MM.1S (cell line): ENCODE measurements at regions not wholly inside any gene's neighbourhood (a gene's known extent, or its start where the extent isn't known, plus 50 kb on each side); places are given as distances from the start of the nearest gene placed in this dataset.

ENCODE experiments used
- DNase-seq: peaks from one replicate; pipeline ENCODE4 v3.0.0-alpha.2; 2015
- H2AFZ ChIP-seq: fragments of 300-600 bp; sonication (generic); 2 replicates; pipeline ENCODE4 v1.6.0; 2016; ENCODE audit warnings: antibody characterized with exemption, low read length
- H3F3A ChIP-seq: fragments of 300-600 bp; sonication (generic); 2 replicates; pipeline ENCODE4 v1.6.1; 2016; ENCODE audit warnings: mild to moderate bottlenecking, antibody characterized with exemption, low read length, moderate library complexity, mixed read lengths; ENCODE audit not compliant: insufficient read depth
- H3K27ac ChIP-seq: fragments of 300-600 bp; sonication (generic); 2 replicates; pipeline ENCODE4 v1.5.1; 2016; ENCODE audit warnings: mild to moderate bottlenecking, low read length
- H3K27me3 ChIP-seq: fragments of 300-600 bp; sonication (generic); replicated peaks from 2 replicates; pipeline ENCODE4 v1.6.0; 2016; ENCODE audit warnings: low read length; ENCODE audit not compliant: insufficient read depth
- H3K36me3 ChIP-seq: fragments of 300-600 bp; sonication (generic); replicated peaks from 2 replicates; pipeline ENCODE4 v1.6.1; 2016; ENCODE audit warnings: mild to moderate bottlenecking, low read length, mixed read lengths; ENCODE audit not compliant: insufficient read depth
- H3K4me1 ChIP-seq: fragments of 300-600 bp; sonication (generic); 2 replicates; pipeline ENCODE4 v1.6.1; 2016; ENCODE audit warnings: low read length, mixed read lengths
- H3K4me2 ChIP-seq: fragments of 300-600 bp; sonication (generic); 2 replicates; pipeline ENCODE4 v1.6.0; 2016; ENCODE audit warnings: low read depth, low read length
- H3K4me3 ChIP-seq: fragments of 300-600 bp; sonication (generic); 2 replicates; pipeline ENCODE4 v1.5.1; 2016; ENCODE audit warnings: low read length, mixed read lengths
- H3K79me2 ChIP-seq: fragments of 300-600 bp; sonication (generic); 2 replicates; pipeline ENCODE4 v1.6.1; 2016; ENCODE audit warnings: mixed run types, low read length, mixed read lengths
- H3K9ac ChIP-seq: fragments of 300-600 bp; sonication (generic); 2 replicates; pipeline ENCODE4 v1.6.1; 2016; ENCODE audit warnings: low read length, mixed read lengths
- H3K9me2 ChIP-seq: fragments of 300-600 bp; sonication (generic); replicated peaks from 2 replicates; pipeline ENCODE4 v1.6.1; 2016; ENCODE audit warnings: mild to moderate bottlenecking, low read length, mixed read lengths; ENCODE audit not compliant: insufficient read depth
- H3K9me3 ChIP-seq: fragments of 300-600 bp; sonication (generic); replicated peaks from 2 replicates; pipeline ENCODE4 v1.6.1; 2016; ENCODE audit warnings: mild to moderate bottlenecking, low read length, mixed read lengths; ENCODE audit not compliant: insufficient read depth
- H4K20me1 ChIP-seq: fragments of 300-600 bp; sonication (generic); 2 replicates; pipeline ENCODE4 v1.6.1; 2016; ENCODE audit warnings: mild to moderate bottlenecking, low read length, moderate library complexity, mixed read lengths; ENCODE audit not compliant: insufficient read depth
- EZH2 ChIP-seq: fragments of 300-600 bp; sonication (generic); optimal IDR thresholded peaks from 2 replicates; pipeline ENCODE3; 2017; ENCODE audit warnings: low read depth, mild to moderate bottlenecking, antibody characterized with exemption, low read length, mixed read lengths
- EZH2phosphoT487 ChIP-seq: fragments of 300-600 bp; sonication (generic); IDR thresholded peaks from 2 replicates; pipeline ENCODE4 v1.6.1; 2018; ENCODE audit warnings: antibody characterized with exemption, low read length
- TF ChIP-seq, protein P1 (sequence below): fragments of 300-600 bp; sonication (generic); IDR thresholded peaks from 2 replicates; pipeline ENCODE4 v1.5.1; 2016; ENCODE audit warnings: antibody characterized with exemption, low read length, mixed read lengths

DNA sequence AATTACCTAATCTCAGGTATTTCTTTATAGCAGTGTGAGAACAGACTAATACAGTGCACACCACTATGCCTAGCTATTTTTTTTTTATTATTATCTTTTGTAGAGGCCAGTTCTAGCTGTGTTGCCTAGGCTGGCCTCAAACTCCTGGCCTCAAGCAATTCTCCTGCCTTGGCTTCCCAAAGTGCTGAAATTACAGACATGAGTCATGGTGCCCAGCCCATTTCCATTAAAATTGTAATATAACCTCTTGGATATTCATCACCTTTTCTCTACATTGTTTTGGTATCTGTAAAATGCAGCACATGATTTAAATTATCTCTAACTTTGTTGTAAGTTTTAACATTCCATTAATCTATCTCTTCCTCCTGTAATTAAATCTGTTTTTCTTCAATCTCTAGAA is 2052.9 kb downstream of the ARAP2 start:
- Histone ChIP-seq H4K20me1 (no peaks in the 10 kb centered on the region), H3K36me3 (no peaks in the 10 kb centered on the region), H3K79me2 (no peaks in the 10 kb centered on the region), H3K4me3 (no peak overlapping the region), H3K9me3 (no peaks in the 10 kb centered on the region), H2AFZ (no peak overlapping the region), H3K4me1 (no peaks in the 10 kb centered on the region), H3K9me2 (no peaks in the 10 kb centered on the region), H3K9ac (no peak overlapping the region), H3K27ac (no peak overlapping the region), H3F3A (no peaks in the 10 kb centered on the region), H3K4me2 (no peak overlapping the region), H3K27me3 (no peaks in the 10 kb centered on the region)
- no peak for DNase-seq
- TF ChIP-seq EZH2phosphoT487 (no peak), EZH2 (no peak)
- TF ChIP-seq, protein P1, sequence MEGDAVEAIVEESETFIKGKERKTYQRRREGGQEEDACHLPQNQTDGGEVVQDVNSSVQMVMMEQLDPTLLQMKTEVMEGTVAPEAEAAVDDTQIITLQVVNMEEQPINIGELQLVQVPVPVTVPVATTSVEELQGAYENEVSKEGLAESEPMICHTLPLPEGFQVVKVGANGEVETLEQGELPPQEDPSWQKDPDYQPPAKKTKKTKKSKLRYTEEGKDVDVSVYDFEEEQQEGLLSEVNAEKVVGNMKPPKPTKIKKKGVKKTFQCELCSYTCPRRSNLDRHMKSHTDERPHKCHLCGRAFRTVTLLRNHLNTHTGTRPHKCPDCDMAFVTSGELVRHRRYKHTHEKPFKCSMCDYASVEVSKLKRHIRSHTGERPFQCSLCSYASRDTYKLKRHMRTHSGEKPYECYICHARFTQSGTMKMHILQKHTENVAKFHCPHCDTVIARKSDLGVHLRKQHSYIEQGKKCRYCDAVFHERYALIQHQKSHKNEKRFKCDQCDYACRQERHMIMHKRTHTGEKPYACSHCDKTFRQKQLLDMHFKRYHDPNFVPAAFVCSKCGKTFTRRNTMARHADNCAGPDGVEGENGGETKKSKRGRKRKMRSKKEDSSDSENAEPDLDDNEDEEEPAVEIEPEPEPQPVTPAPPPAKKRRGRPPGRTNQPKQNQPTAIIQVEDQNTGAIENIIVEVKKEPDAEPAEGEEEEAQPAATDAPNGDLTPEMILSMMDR = no peak

- no peak overlapping the region for H3K27ac ChIP-seq
- no peaks in the 10 kb centered on the region for H3K9me2 ChIP-seq
- H3K79me2 ChIP-seq = no peaks in the 10 kb centered on the region
- no peak overlapping the region for H3K9ac ChIP-seq
- H2AFZ ChIP-seq = no peak overlapping the region
- H3K9me3 ChIP-seq = no peaks in the 10 kb centered on the region
- no peaks in the 10 kb centered on the region for H3F3A ChIP-seq
- H3K4me2 ChIP-seq = no peak overlapping the region
- H3K4me1 ChIP-seq = no peaks in the 10 kb centered on the region
- H3K36me3 ChIP-seq = no peaks in the 10 kb centered on the region
- DNase-seq = no peak
- TF ChIP-seq EZH2phosphoT487 = no peak
- TF ChIP-seq, protein P1 = no peak
- no peaks in the 10 kb centered on the region for H4K20me1 ChIP-seq
- no peaks in the 10 kb centered on the region for H3K27me3 ChIP-seq
- H3K4me3 ChIP-seq = no peak overlapping the region
Observed at GRCh38 chr4:34193451-34194154, 2050.7 kb downstream of the ARAP2 start.

GRCh38 chr4:34194585-34194984 is 2049.7 kb downstream of the ARAP2 start:
- H3K9me2 ChIP-seq = no peaks in the 10 kb centered on the region
- no peaks in the 10 kb centered on the region for H3K36me3 ChIP-seq
- H3K4me1 ChIP-seq = no peaks in the 10 kb centered on the region
- H4K20me1 ChIP-seq = no peaks in the 10 kb centered on the region
- H3F3A ChIP-seq = no peaks in the 10 kb centered on the region
- H3K4me3 ChIP-seq = no peak overlapping the region
- DNase-seq = no peak
- no peak overlapping the region for H3K27ac ChIP-seq
- TF ChIP-seq EZH2phosphoT487 (no peak), EZH2 (no peak)
- TF ChIP-seq, protein P1 = no peak
- no peak overlapping the region for H3K9ac ChIP-seq
- H3K9me3 ChIP-seq = no peaks in the 10 kb centered on the region
- no peak overlapping the region for H3K4me2 ChIP-seq
- no peak overlapping the region for H2AFZ ChIP-seq
- H3K79me2 ChIP-seq = no peaks in the 10 kb centered on the region
- no peaks in the 10 kb centered on the region for H3K27me3 ChIP-seq
